Ovary (tissue), 3 donors: ENCODE measurements at regions not wholly inside any gene's neighbourhood (a gene's known extent, or its start where the extent isn't known, plus 50 kb on each side); places are given as distances from the start of the nearest gene placed in this dataset.

ENCODE experiments used
- EP300 ChIP-seq: sonication (generic); formaldehyde crosslinking; IDR thresholded peaks from one replicate; pipeline ENCODE4 v1.6.1; 2017; ENCODE audit warnings: antibody characterized with exemption
- POLR2A ChIP-seq: fragments of 450-650 bp; IDR thresholded peaks from one replicate; pipeline ENCODE4 v1.6.1; 2017; ENCODE audit warnings: antibody characterized with exemption, mild to moderate bottlenecking, moderate library complexity
- TF ChIP-seq, protein P1 (sequence below), 3 donors: fragments of 450-650 bp in 2 of 3; fragments of 200-600 bp in 1 of 3; IDR thresholded peaks; one replicate each; pipeline versions ENCODE4 v1.5.1 to v1.8.0; 2016 to 2022; ENCODE audit warnings: antibody characterized with exemption in 3 of 3, mild to moderate bottlenecking in 1 of 3
- donor health status: DM: no; HTN: no; CAD: no.

DNA sequence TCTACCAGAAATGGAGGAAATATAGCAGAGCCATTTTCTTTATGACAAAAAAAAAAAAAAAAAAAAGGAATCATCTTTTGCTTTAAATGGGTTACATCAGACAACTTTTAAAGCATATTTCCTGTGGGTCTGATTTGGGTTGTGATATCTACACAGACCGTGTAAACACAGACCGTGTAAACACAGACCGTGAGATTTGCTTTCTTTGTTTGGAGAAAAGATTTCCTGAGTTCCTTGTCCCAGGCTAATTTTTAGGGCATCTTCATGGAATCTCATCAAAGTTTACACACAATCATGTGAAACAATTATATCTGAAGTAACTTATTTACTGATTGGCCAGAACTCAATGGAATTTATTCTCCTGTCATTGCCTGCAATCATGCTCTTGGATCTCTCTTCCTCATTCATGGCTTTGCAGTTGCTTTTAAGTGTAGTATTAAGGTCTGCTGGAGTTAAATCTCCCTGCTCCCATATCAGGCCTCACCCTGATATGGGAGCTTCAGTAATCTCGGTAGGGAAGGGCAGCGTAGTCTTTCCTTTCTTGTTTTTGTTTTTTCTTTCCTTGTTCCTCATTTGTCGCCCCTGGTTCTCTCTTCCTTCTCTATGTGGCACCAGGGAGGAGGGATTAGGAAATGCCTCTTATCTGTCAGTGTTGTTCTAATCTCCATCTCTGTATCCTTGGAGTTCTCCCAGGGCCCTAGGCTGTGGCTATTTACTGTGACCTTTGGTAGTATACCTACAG lies 248.6 kb upstream of the JADE1 start:
- TF ChIP-seq, protein P1, sequence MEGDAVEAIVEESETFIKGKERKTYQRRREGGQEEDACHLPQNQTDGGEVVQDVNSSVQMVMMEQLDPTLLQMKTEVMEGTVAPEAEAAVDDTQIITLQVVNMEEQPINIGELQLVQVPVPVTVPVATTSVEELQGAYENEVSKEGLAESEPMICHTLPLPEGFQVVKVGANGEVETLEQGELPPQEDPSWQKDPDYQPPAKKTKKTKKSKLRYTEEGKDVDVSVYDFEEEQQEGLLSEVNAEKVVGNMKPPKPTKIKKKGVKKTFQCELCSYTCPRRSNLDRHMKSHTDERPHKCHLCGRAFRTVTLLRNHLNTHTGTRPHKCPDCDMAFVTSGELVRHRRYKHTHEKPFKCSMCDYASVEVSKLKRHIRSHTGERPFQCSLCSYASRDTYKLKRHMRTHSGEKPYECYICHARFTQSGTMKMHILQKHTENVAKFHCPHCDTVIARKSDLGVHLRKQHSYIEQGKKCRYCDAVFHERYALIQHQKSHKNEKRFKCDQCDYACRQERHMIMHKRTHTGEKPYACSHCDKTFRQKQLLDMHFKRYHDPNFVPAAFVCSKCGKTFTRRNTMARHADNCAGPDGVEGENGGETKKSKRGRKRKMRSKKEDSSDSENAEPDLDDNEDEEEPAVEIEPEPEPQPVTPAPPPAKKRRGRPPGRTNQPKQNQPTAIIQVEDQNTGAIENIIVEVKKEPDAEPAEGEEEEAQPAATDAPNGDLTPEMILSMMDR (IDR thresholded peaks at IDR 0.05): no peak
- TF ChIP-seq POLR2A (no peak), EP300 (no peak)
